WERI-Rb-1 (cell line): ENCODE measurements at regions not wholly inside any gene's neighbourhood (a gene's known extent, or its start where the extent isn't known, plus 50 kb on each side); places are given as distances from the start of the nearest gene placed in this dataset.
"Not testable (repeated sequence)": the region's sequence is repeated elsewhere in the genome, so short reads cannot be mapped to it uniquely, and the experiment has no call there.

Source experiments
- DNase-seq: peaks from one replicate; pipeline ENCODE4 v3.0.0-alpha.2; 2020
- H3K27ac ChIP-seq: fragments of 250-450 bp; sonication (Bioruptor Pico); 2 replicates; pipeline ENCODE4 v1.5.1; 2020; ENCODE audit warnings: mild to moderate bottlenecking, moderate library complexity
- H3K27me3 ChIP-seq: fragments of 250-450 bp; sonication (Bioruptor Pico); 2 replicates; pipeline ENCODE4 v1.5.1; 2021; ENCODE audit warnings: mild to moderate bottlenecking, low read depth, moderate library complexity; ENCODE audit not compliant: insufficient read depth, severe bottlenecking
- H3K36me3 ChIP-seq: fragments of 250-450 bp; sonication (Bioruptor Pico); 2 replicates; pipeline ENCODE4 v1.5.1; 2020; ENCODE audit warnings: mild to moderate bottlenecking, moderate library complexity
- H3K4me3 ChIP-seq: 2 replicates; pipeline ENCODE4 v1.5.1; 2011; ENCODE audit warnings: low read depth, mild to moderate bottlenecking, control low read depth, low read length
- H3K9me3 ChIP-seq: fragments of 250-450 bp; sonication (Bioruptor Pico); 2 replicates; pipeline ENCODE4 v1.5.1; 2021; ENCODE audit warnings: mild to moderate bottlenecking, moderate library complexity; ENCODE audit not compliant: severe bottlenecking
- CTCF ChIP-seq: IDR thresholded peaks from 2 replicates; pipeline ENCODE4 v1.5.1; 2011; ENCODE audit warnings: low read depth, mild to moderate bottlenecking, control low read depth, inconsistent platforms, low read length

GRCh38 chr7:46752881-46753366 is 829.0 kb downstream of the TNS3 start:
- no peaks in the 10 kb centered on the region for H3K9me3 ChIP-seq
- no peak overlapping the region for H3K4me3 ChIP-seq
- no peak for DNase-seq
- no peak for TF ChIP-seq CTCF
- H3K36me3 ChIP-seq, result no peaks in the 10 kb centered on the region
- no peaks in the 10 kb centered on the region for H3K27me3 ChIP-seq
- H3K27ac ChIP-seq, result no peak overlapping the region

GRCh38 chr7:46751927-46752723 is 829.8 kb downstream of the TNS3 start:
- not testable (repeated sequence) for H3K9me3 ChIP-seq, H3K27me3 ChIP-seq, H3K27ac ChIP-seq, DNase-seq, H3K4me3 ChIP-seq, H3K36me3 ChIP-seq

GRCh38 chr7:46751471-46751870 is 830.4 kb upstream of the IGFBP3 start:
- no peaks in the 10 kb centered on the region for H3K9me3 ChIP-seq
- H3K27me3 ChIP-seq, result no peaks in the 10 kb centered on the region
- TF ChIP-seq CTCF, result no peak
- no peak overlapping the region for H3K27ac ChIP-seq
- H3K36me3 ChIP-seq, result no peaks in the 10 kb centered on the region
- no peak overlapping the region for H3K4me3 ChIP-seq
- DNase-seq, result no peak

GRCh38 chr7:46750321-46750865 is 829.3 kb upstream of the IGFBP3 start:
- no peak for TF ChIP-seq CTCF
- no peak overlapping the region for H3K27ac ChIP-seq
- H3K9me3 ChIP-seq, result no peaks in the 10 kb centered on the region
- H3K27me3 ChIP-seq, result no peaks in the 10 kb centered on the region
- no peak for DNase-seq
- H3K36me3 ChIP-seq, result no peaks in the 10 kb centered on the region
- H3K4me3 ChIP-seq, result no peak overlapping the region

- no peak overlapping the region for H3K4me3 ChIP-seq
- no peaks in the 10 kb centered on the region for H3K9me3 ChIP-seq
- TF ChIP-seq CTCF, result no peak
- no peaks in the 10 kb centered on the region for H3K27me3 ChIP-seq
- H3K27ac ChIP-seq, result no peak overlapping the region
- no peaks in the 10 kb centered on the region for H3K36me3 ChIP-seq
- DNase-seq, result no peak
Observed at GRCh38 chr7:46747869-46748576, 827.0 kb upstream of the IGFBP3 start.
